Thymus (tissue), 11 donors: ENCODE measurements at regions not wholly inside any gene's neighbourhood (a gene's known extent, or its start where the extent isn't known, plus 50 kb on each side); places are given as distances from the start of the nearest gene placed in this dataset.

Source experiments
- DNase-seq, 9 donors: peaks; one replicate each; pipeline ENCODE4 v3.0.0-alpha.2; 2013; ENCODE audit warnings: low spot score in 9 of 9, low read depth in 6 of 9, missing footprints in 1 of 9
- H3K27ac ChIP-seq, 2 donors: one replicate each; pipeline ENCODE4 v1.5.1; 2013; ENCODE audit warnings: control low read depth in 1 of 2, low read depth in 1 of 2, low read length in 1 of 2, mild to moderate bottlenecking in 1 of 2, moderate library complexity in 1 of 2
- H3K27me3 ChIP-seq, 2 donors: one replicate each; pipeline ENCODE4 v1.5.1; 2013; ENCODE audit warnings: low read length in 1 of 2; ENCODE audit not compliant: control insufficient read depth in 2 of 2, insufficient read depth in 1 of 2
- H3K36me3 ChIP-seq, 2 donors: one replicate each; pipeline ENCODE4 v1.5.1; 2013; ENCODE audit warnings: low read length in 1 of 2, mild to moderate bottlenecking in 1 of 2, moderate library complexity in 1 of 2; ENCODE audit not compliant: control insufficient read depth in 2 of 2, insufficient read depth in 2 of 2
- H3K4me1 ChIP-seq, 2 donors: one replicate each; pipeline ENCODE4 v1.5.1; 2013; ENCODE audit warnings: low read length in 2 of 2; ENCODE audit not compliant: control insufficient read depth in 2 of 2, insufficient read depth in 2 of 2
- H3K4me3 ChIP-seq, 2 donors: one replicate each; pipeline ENCODE4 v1.5.1; 2013; ENCODE audit warnings: low read length in 2 of 2, control low read depth in 1 of 2, mild to moderate bottlenecking in 1 of 2
- H3K9me3 ChIP-seq, 2 donors: one replicate each; pipeline ENCODE4 v1.5.1; 2013; ENCODE audit warnings: low read length in 1 of 2, mild to moderate bottlenecking in 1 of 2; ENCODE audit not compliant: control insufficient read depth in 2 of 2, insufficient read depth in 1 of 2
- WGBS: extraction: QIAGEN DNeasy Blood & Tissue Kit; methylation state at CpG from one replicate; pipeline ENCODE4 v1.1.7; 2013; 5-methylcytosine and 5-hydroxymethylcytosine counted together
- donor health status: healthy.

DNA sequence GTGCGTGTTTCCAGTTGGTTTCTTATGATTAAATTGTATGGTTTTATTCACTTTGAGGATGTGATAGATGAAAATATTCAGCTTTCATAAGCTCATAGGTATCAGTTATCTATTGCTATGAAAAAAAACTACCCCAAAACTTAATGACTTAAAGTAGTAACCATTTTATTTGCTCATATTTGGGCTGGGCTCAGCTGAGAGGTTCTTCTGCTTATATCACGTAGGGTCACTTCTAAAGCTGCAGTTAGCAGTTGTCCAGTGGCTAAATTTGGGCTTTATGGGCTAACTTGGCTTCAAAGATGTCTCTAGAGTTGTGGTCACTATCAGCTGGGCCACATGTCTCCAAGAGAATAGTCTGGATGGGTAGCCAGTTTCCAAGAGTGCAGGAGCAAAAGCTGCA, 206.4 kb upstream of the LYPLAL1 start:
- no peak overlapping the region for H3K27ac ChIP-seq
- WGBS = 91% methylated on average over 2 of the region's 2 CpGs
- H3K36me3 ChIP-seq = no peaks in the 10 kb centered on the region
- H3K9me3 ChIP-seq = no peaks in the 10 kb centered on the region
- no peak overlapping the region for H3K4me3 ChIP-seq
- H3K4me1 ChIP-seq = no peaks in the 10 kb centered on the region
- DNase-seq = no peak
- H3K27me3 ChIP-seq = no peaks in the 10 kb centered on the region

- Histone ChIP-seq H3K36me3 (no peaks in the 10 kb centered on the region), H3K4me3 (no peak overlapping the region), H3K27me3 (no peaks in the 10 kb centered on the region), H3K4me1 (no peaks in the 10 kb centered on the region), H3K9me3 (no peaks in the 10 kb centered on the region), H3K27ac (no peak overlapping the region)
- DNase-seq = no peak
- WGBS = 75% methylated on average over 2 of the region's 2 CpGs
These were observed 205.8 kb upstream of the LYPLAL1 start for GRCh38 chr1:218967836-218968235.

DNA sequence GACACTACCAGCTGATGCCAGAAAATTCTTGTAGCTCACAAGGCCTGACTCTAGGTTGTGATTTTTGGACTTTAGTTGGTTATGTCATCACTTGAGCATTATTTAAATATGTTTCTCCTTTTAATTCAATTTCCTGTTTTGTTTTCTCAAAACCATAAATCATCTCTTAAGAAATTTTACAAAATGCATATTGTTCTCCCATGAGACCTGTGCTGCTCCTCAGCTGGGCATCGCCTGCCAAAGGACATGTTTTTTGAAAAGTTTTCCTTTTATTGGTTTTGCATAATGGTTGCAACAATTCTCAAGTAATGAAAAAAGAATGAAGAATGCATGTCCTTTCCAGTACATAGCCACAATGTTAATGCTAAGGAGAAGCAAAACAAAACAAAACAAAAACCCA, 204.7 kb upstream of the LYPLAL1 start:
- H3K27ac ChIP-seq = no peak overlapping the region
- 98% methylated on average over 1 of the region's 1 CpG for WGBS

GRCh38 chr1:218970397-218970990, 203.2 kb upstream of the LYPLAL1 start:
- Histone ChIP-seq H3K4me3 (no peak overlapping the region), H3K4me1 (no peaks in the 10 kb centered on the region), H3K9me3 (no peaks in the 10 kb centered on the region), H3K27ac (no peak overlapping the region), H3K27me3 (no peaks in the 10 kb centered on the region), H3K36me3 (no peaks in the 10 kb centered on the region)
- whole genome bisulfite sequencing = 86% methylated on average over 6 of the region's 6 CpGs
- DNase-seq = no peak

More for the DNA sequence above, 204.7 kb upstream of the LYPLAL1 start:
- Histone ChIP-seq H3K36me3 (no peaks in the 10 kb centered on the region), H3K9me3 (no peaks in the 10 kb centered on the region), H3K4me3 (no peak overlapping the region), H3K4me1 (no peaks in the 10 kb centered on the region), H3K27me3 (no peaks in the 10 kb centered on the region)
- DNase-seq = no peak

GRCh38 chr1:218971156-218971555, 202.5 kb upstream of the LYPLAL1 start:
- no peak overlapping the region for H3K27ac ChIP-seq
- no peaks in the 10 kb centered on the region for H3K9me3 ChIP-seq
- no peak overlapping the region for H3K4me3 ChIP-seq
- H3K27me3 ChIP-seq = no peaks in the 10 kb centered on the region
- DNase-seq = no peak
- H3K36me3 ChIP-seq = no peaks in the 10 kb centered on the region
- WGBS = 91% methylated on average over 1 of the region's 1 CpG
- H3K4me1 ChIP-seq = no peaks in the 10 kb centered on the region

DNA sequence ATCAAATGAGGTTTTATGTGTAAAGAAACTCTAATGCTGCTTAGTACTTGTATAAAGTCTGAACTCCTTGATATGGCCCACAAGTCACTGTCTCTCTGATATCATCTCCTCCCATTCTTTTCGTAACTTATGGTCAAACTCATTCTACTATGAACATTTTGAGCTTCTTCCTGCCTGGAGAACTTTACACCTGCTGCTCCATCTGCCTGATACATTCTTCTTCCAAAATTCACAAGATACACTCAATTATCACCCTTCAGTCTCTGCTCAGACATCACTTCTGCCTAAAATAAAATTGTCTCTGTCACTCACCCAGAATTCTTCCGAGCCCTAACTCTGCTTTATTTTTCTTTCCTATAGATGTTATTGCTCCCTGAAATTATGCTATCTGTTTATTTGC, 192.8 kb upstream of the LYPLAL1 start:
- H3K4me1 ChIP-seq = no peaks in the 10 kb centered on the region
- no peak overlapping the region for H3K4me3 ChIP-seq
- H3K27ac ChIP-seq = no peak overlapping the region
- no peaks in the 10 kb centered on the region for H3K9me3 ChIP-seq
- H3K27me3 ChIP-seq = no peaks in the 10 kb centered on the region
- no peaks in the 10 kb centered on the region for H3K36me3 ChIP-seq
- no peak for DNase-seq
- 82% methylated on average over 2 of the region's 2 CpGs for WGBS

DNA sequence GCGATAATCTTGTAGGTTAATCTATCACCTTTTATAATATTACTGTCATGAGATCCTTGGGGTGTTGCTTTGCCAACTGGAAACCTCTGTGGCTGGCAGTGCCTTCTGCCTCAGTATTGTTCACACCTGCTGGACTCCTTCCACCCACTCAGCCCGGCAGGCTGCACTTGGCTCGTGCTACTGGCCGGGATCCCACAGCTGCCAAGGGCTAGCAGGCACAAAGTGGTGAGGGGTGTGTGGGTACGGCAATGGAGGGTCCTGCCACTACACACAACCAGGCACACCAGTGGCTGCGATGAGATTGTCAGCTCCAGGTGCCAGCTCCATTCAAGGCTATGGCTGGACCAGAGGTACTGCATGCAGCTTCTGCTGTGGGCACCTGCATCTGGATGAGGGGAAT, 191.2 kb upstream of the LYPLAL1 start:
- WGBS = 77% methylated on average over 6 of the region's 6 CpGs
- DNase-seq = no peak
- no peak overlapping the region for H3K27ac ChIP-seq

GRCh38 chr1:218983433-218983832, 190.2 kb upstream of the LYPLAL1 start:
- no peak overlapping the region for H3K27ac ChIP-seq
- no peaks in the 10 kb centered on the region for H3K36me3 ChIP-seq
- H3K4me3 ChIP-seq = no peak overlapping the region
- no peaks in the 10 kb centered on the region for H3K9me3 ChIP-seq
- no peak for DNase-seq
- no peaks in the 10 kb centered on the region for H3K27me3 ChIP-seq
- WGBS = 91% methylated on average over 9 of the region's 9 CpGs
- H3K4me1 ChIP-seq = no peaks in the 10 kb centered on the region

More for the DNA sequence above, 191.2 kb upstream of the LYPLAL1 start:
- no peaks in the 10 kb centered on the region for H3K27me3 ChIP-seq
- H3K4me3 ChIP-seq = no peak overlapping the region
- no peaks in the 10 kb centered on the region for H3K36me3 ChIP-seq
- H3K9me3 ChIP-seq = no peaks in the 10 kb centered on the region
- no peaks in the 10 kb centered on the region for H3K4me1 ChIP-seq

GRCh38 chr1:218983848-218984247, 189.8 kb upstream of the LYPLAL1 start:
- 81% methylated on average over 4 of the region's 4 CpGs for WGBS
- no peaks in the 10 kb centered on the region for H3K4me1 ChIP-seq
- H3K27ac ChIP-seq = no peak overlapping the region
- no peaks in the 10 kb centered on the region for H3K27me3 ChIP-seq
- H3K36me3 ChIP-seq = no peaks in the 10 kb centered on the region
- no peak for DNase-seq
- no peaks in the 10 kb centered on the region for H3K9me3 ChIP-seq
- no peak overlapping the region for H3K4me3 ChIP-seq
